Ishikawa (cell line): ENCODE measurements at regions not wholly inside any gene's neighbourhood (a gene's known extent, or its start where the extent isn't known, plus 50 kb on each side); places are given as distances from the start of the nearest gene placed in this dataset.

ENCODE experiments used
- CEBPB ChIP-seq: IDR thresholded peaks from 2 replicates; pipeline ENCODE4 v1.6.1; 2012
- EGR1 ChIP-seq: IDR thresholded peaks from 2 replicates; pipeline ENCODE4 v1.6.1; 2012
- EP300 ChIP-seq: IDR thresholded peaks from 2 replicates; pipeline ENCODE4 v1.6.1; 2012; ENCODE audit warnings: borderline replicate concordance
- FOXM1 ChIP-seq: IDR thresholded peaks from 2 replicates; pipeline ENCODE4 v1.6.1; 2012; ENCODE audit warnings: low read depth, borderline replicate concordance
- MAX ChIP-seq: IDR thresholded peaks from 2 replicates; pipeline ENCODE4 v1.6.1; 2012
- NFIC ChIP-seq: IDR thresholded peaks from 2 replicates; pipeline ENCODE4 v1.6.1; 2012
- REST ChIP-seq: IDR thresholded peaks from 2 replicates; pipeline ENCODE4 v1.6.1; 2012; ENCODE audit warnings: low read depth, mild to moderate bottlenecking
- TAF1 ChIP-seq: IDR thresholded peaks from 2 replicates; pipeline ENCODE4 v1.6.1; 2012; ENCODE audit warnings: low read depth, mild to moderate bottlenecking
- TCF12 ChIP-seq: IDR thresholded peaks from 2 replicates; pipeline ENCODE4 v1.6.1; 2012; ENCODE audit warnings: low read depth
- YY1 ChIP-seq: IDR thresholded peaks from 2 replicates; pipeline ENCODE4 v1.6.1; 2012; ENCODE audit warnings: low read depth
- ZBTB7A ChIP-seq: IDR thresholded peaks from 2 replicates; pipeline ENCODE4 v1.6.1; 2012; ENCODE audit warnings: low read depth

- no peak for TF ChIP-seq ZBTB7A
- no peak for TF ChIP-seq CEBPB
- no peak for TF ChIP-seq EGR1
- TF ChIP-seq NFIC: no peak
- TF ChIP-seq EP300: no peak
- TF ChIP-seq MAX: no peak
- TF ChIP-seq YY1: no peak
- TF ChIP-seq REST: no peak
- TF ChIP-seq TAF1: no peak
- TF ChIP-seq FOXM1: no peak
- no peak for TF ChIP-seq TCF12
These were observed 78.7 kb downstream of the DLL1 start for GRCh38 chr6:170212051-170212756.
